ENCODE measurements at regions not wholly inside any gene's neighbourhood (a gene's known extent, or its start where the extent isn't known, plus 50 kb on each side); places are given as distances from the start of the nearest gene placed in this dataset.
"Not testable (repeated sequence)": the region's sequence is repeated elsewhere in the genome, so short reads cannot be mapped to it uniquely, and the experiment has no call there.

- no peaks in the 10 kb centered on the region for H3K27me3 ChIP-seq (ENCODE audit: insufficient read depth, low read depth, severe bottlenecking)
- DNase-seq: no peak
- no peak overlapping the region for H3K4me3 ChIP-seq (ENCODE audit: low read depth, low read length)
- TF ChIP-seq CTCF (IDR thresholded peaks at IDR 0.05; ENCODE audit: low read depth, low read length): no peak
- no peaks in the 10 kb centered on the region for H3K36me3 ChIP-seq
- H3K9me3 ChIP-seq (ENCODE audit: severe bottlenecking): no peaks in the 10 kb centered on the region
- H3K27ac ChIP-seq: no peak overlapping the region
These were observed 79.5 kb upstream of the MARCKS start for GRCh38 chr6:113777601-113778000.

DNA sequence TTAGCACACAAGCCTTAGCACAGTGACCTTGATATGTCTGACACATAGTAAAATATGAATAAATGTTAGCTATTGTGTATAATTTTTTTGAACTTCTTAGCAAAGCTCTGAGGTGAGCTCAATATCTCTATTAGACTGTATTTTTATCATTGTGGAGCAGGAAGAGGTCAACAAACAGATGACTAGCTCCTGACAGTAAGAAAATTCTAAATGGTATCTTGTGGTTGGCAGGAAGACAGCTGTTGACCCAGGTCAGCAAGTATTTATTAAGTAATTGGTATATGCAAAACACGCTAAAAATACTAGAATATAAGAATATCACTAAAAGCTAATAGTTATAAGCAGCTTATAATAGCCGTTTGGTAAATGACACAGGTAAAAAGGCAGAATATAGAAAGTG is 77.5 kb upstream of the MARCKS start:
- DNase-seq: no peak
- H3K4me3 ChIP-seq (ENCODE audit: low read depth, low read length): no peak overlapping the region
- H3K27ac ChIP-seq: no peak overlapping the region
- no peaks in the 10 kb centered on the region for H3K36me3 ChIP-seq
- no peaks in the 10 kb centered on the region for H3K9me3 ChIP-seq (ENCODE audit: severe bottlenecking)
- no peaks in the 10 kb centered on the region for H3K27me3 ChIP-seq (ENCODE audit: insufficient read depth, low read depth, severe bottlenecking)
- TF ChIP-seq CTCF (IDR thresholded peaks at IDR 0.05; ENCODE audit: low read depth, low read length): no peak

- H3K4me3 ChIP-seq (ENCODE audit: low read depth, low read length): no peak overlapping the region
- H3K36me3 ChIP-seq: no peaks in the 10 kb centered on the region
- H3K9me3 ChIP-seq (ENCODE audit: severe bottlenecking): no peaks in the 10 kb centered on the region
- H3K27ac ChIP-seq: no peak overlapping the region
- no peaks in the 10 kb centered on the region for H3K27me3 ChIP-seq (ENCODE audit: insufficient read depth, low read depth, severe bottlenecking)
- DNase-seq: no peak
- no peak for TF ChIP-seq CTCF (IDR thresholded peaks at IDR 0.05; ENCODE audit: low read depth, low read length)
These were observed 74.5 kb upstream of the MARCKS start for GRCh38 chr6:113782636-113783035.

DNA sequence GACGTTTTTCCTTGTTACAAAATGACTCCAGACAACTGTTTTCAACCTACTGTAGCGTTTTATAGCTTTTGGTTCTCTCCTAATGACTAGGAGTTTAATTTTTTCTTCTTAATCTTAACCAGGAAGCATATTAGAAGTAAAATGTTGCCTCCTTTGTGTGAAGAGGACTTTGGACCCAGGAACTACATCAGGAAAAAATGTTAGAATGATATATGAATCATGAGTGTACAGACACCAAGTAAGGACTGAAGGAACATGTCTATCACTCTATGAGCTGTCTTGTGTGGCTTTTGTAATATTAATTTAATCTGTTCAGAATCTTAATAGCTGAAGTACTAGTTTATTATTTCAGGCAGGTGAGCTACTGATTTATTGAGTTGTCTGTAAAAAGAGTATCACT is 71.0 kb upstream of the MARCKS start:
- no peaks in the 10 kb centered on the region for H3K27me3 ChIP-seq (ENCODE audit: insufficient read depth, low read depth, severe bottlenecking)
- TF ChIP-seq CTCF (IDR thresholded peaks at IDR 0.05; ENCODE audit: low read depth, low read length): no peak
- no peak overlapping the region for H3K27ac ChIP-seq
- no peak for DNase-seq
- H3K36me3 ChIP-seq: no peaks in the 10 kb centered on the region
- no peaks in the 10 kb centered on the region for H3K9me3 ChIP-seq (ENCODE audit: severe bottlenecking)
- H3K4me3 ChIP-seq (ENCODE audit: low read depth, low read length): no peak overlapping the region

- no peak overlapping the region for H3K27ac ChIP-seq
- no peak overlapping the region for H3K4me3 ChIP-seq (ENCODE audit: low read depth, low read length)
- no peaks in the 10 kb centered on the region for H3K36me3 ChIP-seq
- no peak for TF ChIP-seq CTCF (IDR thresholded peaks at IDR 0.05; ENCODE audit: low read depth, low read length)
- H3K27me3 ChIP-seq (ENCODE audit: insufficient read depth, low read depth, severe bottlenecking): no peaks in the 10 kb centered on the region
- H3K9me3 ChIP-seq (ENCODE audit: severe bottlenecking): no peaks in the 10 kb centered on the region
- DNase-seq: no peak
These were observed 68.6 kb upstream of the MARCKS start for GRCh38 chr6:113788586-113788985.

DNA sequence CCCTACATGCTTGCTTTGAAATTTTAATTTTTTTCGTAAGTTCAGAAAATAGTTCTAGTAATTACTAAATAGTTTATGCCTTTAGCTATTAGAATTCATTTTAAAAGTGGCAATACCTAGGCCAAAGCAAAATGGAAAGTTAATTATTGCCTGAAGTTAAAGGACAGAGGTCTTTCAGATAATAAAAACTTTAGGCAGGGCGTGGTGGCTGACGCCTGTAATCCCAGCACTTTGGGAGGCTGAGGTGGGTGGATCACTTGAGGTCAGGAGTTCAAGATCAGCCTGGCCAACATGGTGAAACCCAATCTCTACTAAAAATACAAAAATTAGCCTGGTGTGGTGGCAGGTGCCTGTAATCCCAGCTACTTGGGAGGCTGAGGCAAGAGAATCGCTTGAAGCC is 65.9 kb upstream of the MARCKS start:
- H3K4me3 ChIP-seq (ENCODE audit: low read depth, low read length); DNase-seq; H3K36me3 ChIP-seq; H3K9me3 ChIP-seq (ENCODE audit: severe bottlenecking); H3K27me3 ChIP-seq (ENCODE audit: insufficient read depth, low read depth, severe bottlenecking); H3K27ac ChIP-seq: not testable (repeated sequence)

GRCh38 chr6:113795371-113795770 is 61.8 kb upstream of the MARCKS start:
- H3K27me3 ChIP-seq (ENCODE audit: insufficient read depth, low read depth, severe bottlenecking); H3K36me3 ChIP-seq; H3K4me3 ChIP-seq (ENCODE audit: low read depth, low read length); H3K9me3 ChIP-seq (ENCODE audit: severe bottlenecking); H3K27ac ChIP-seq; DNase-seq: not testable (repeated sequence)

Data from WERI-Rb-1 (cell line).